HCT116 (cell line): ENCODE measurements at regions not wholly inside any gene's neighbourhood (a gene's known extent, or its start where the extent isn't known, plus 50 kb on each side); places are given as distances from the start of the nearest gene placed in this dataset.

Experiments used
- CTCF ChIP-seq, 3 experiments: fragments of 200-600 bp in 1 of 3; sonication (generic) in 1 of 3; IDR thresholded peaks in 2 of 3; conservative IDR thresholded peaks in 1 of 3; 2 replicates each; pipeline ENCODE4 v1.5.1; 2012 to 2017; ENCODE audit warnings: low read depth in 2 of 3, low read length in 2 of 3, antibody characterized with exemption in 1 of 3, borderline replicate concordance in 1 of 3, control low read depth in 1 of 3, mild to moderate bottlenecking in 1 of 3, mixed read lengths in 1 of 3, mixed run types in 1 of 3, moderate library complexity in 1 of 3; ENCODE audit not compliant: insufficient read depth in 1 of 3
- EZH2 ChIP-seq: fragments of 200-600 bp; sonication (generic); IDR thresholded peaks from 2 replicates; pipeline ENCODE4 v1.6.1; 2017; ENCODE audit warnings: antibody characterized with exemption, mixed run types
- EZH2phosphoT487 ChIP-seq: fragments of 200-600 bp; IDR thresholded peaks from 2 replicates; pipeline ENCODE4 v1.6.1; 2018; ENCODE audit warnings: antibody characterized with exemption, borderline replicate concordance
- JUND ChIP-seq: IDR thresholded peaks from 2 replicates; pipeline ENCODE4 v1.6.1; 2012
- POLR2A ChIP-seq: IDR thresholded peaks from 2 replicates; pipeline ENCODE4 v1.7.0; 2011; ENCODE audit warnings: borderline replicate concordance; ENCODE audit not compliant: insufficient read depth, insufficient read length; ENCODE audit errors: extremely low read depth
- RAD21 ChIP-seq: IDR thresholded peaks from 2 replicates; pipeline ENCODE4 v1.6.1; 2012; ENCODE audit warnings: low read depth, mild to moderate bottlenecking
- YY1 ChIP-seq: IDR thresholded peaks from 2 replicates; pipeline ENCODE4 v1.6.1; 2011; ENCODE audit warnings: low read length, low read depth, moderate library complexity, mild to moderate bottlenecking; ENCODE audit not compliant: insufficient replicate concordance; ENCODE audit errors: extremely low read depth

- TF ChIP-seq CTCF (IDR thresholded peaks at IDR 0.05 in 2 of 3, conservative IDR thresholded peaks at IDR 0.05 in 1 of 3; ENCODE audit: borderline replicate concordance in 1 of 3, insufficient read depth in 1 of 3, low read depth in 2 of 3, low read length in 2 of 3) = no peak
- no peak for TF ChIP-seq RAD21
- no peak for TF ChIP-seq JUND
- no peak for TF ChIP-seq POLR2A
- TF ChIP-seq EZH2 = no peak
- no peak for TF ChIP-seq YY1
- no peak for TF ChIP-seq EZH2phosphoT487
These were observed 84.9 kb upstream of the FOXG1 start for GRCh38 chr14:28681681-28682080.
